SU-DHL-6 (cell line): ENCODE measurements at regions not wholly inside any gene's neighbourhood (a gene's known extent, or its start where the extent isn't known, plus 50 kb on each side); places are given as distances from the start of the nearest gene placed in this dataset.

Experiments used
- H2AFZ ChIP-seq: fragments of 200-600 bp; sonication (generic); 2 replicates; pipeline ENCODE4 v1.6.1; 2014; ENCODE audit warnings: low read depth, mild to moderate bottlenecking, moderate library complexity, mixed read lengths, antibody characterized with exemption, low read length; ENCODE audit not compliant: severe bottlenecking
- H3F3A ChIP-seq: fragments of 200-600 bp; shearing (Covaris generic); 2 replicates; pipeline ENCODE4 v1.6.0; 2016; ENCODE audit warnings: antibody characterized with exemption, mild to moderate bottlenecking; ENCODE audit not compliant: insufficient read depth
- H3K27ac ChIP-seq: fragments of 200-600 bp; sonication (generic); 2 replicates; pipeline ENCODE4 v1.5.1; 2016; ENCODE audit warnings: low read depth, mild to moderate bottlenecking, low read length, moderate library complexity, mixed read lengths
- H3K27me3 ChIP-seq: fragments of 200-600 bp; sonication (generic), shearing (Covaris generic); 2 replicates; pipeline ENCODE4 v1.6.0; 2014; ENCODE audit warnings: mild to moderate bottlenecking, low read length
- H3K36me3 ChIP-seq: fragments of 200-600 bp; sonication (generic); 2 replicates; pipeline ENCODE4 v1.6.1; 2014; ENCODE audit warnings: mild to moderate bottlenecking, low read length, mixed read lengths
- H3K4me2 ChIP-seq: fragments of 300-600, 200-600 bp; shearing (Covaris generic), sonication (generic); 2 replicates; pipeline ENCODE4 v1.6.0; 2014; ENCODE audit warnings: low read length, low read depth, mild to moderate bottlenecking; ENCODE audit not compliant: poor library complexity, severe bottlenecking
- H3K4me3 ChIP-seq: fragments of 200-600 bp; sonication (generic); 2 replicates; pipeline ENCODE4 v1.5.1; 2014; ENCODE audit warnings: antibody characterized with exemption, low read length, mild to moderate bottlenecking, mixed read lengths; ENCODE audit not compliant: insufficient read depth, poor library complexity, severe bottlenecking
- H3K79me2 ChIP-seq: fragments of 200-600 bp; sonication (generic); 2 replicates; pipeline ENCODE4 v1.6.1; 2014; ENCODE audit warnings: mild to moderate bottlenecking, low read length, moderate library complexity; ENCODE audit not compliant: insufficient read depth
- H3K9ac ChIP-seq: fragments of 200-600 bp; sonication (generic); 2 replicates; pipeline ENCODE4 v1.7.0; 2014; ENCODE audit warnings: mild to moderate bottlenecking, low read length
- H3K9me2 ChIP-seq: fragments of 200-600 bp; sonication (generic); replicated peaks from 2 replicates; pipeline ENCODE4 v1.6.1; 2014; ENCODE audit warnings: low read length; ENCODE audit not compliant: insufficient read depth
- H3K9me3 ChIP-seq: fragments of 200-600 bp; sonication (generic); 2 replicates; pipeline ENCODE4 v1.6.1; 2014; ENCODE audit warnings: low read length, mixed read lengths; ENCODE audit not compliant: insufficient read depth
- H4K20me1 ChIP-seq: fragments of 200-600 bp; sonication (generic); 2 replicates; pipeline ENCODE4 v1.6.1; 2014; ENCODE audit warnings: low read depth, mild to moderate bottlenecking, antibody characterized with exemption, low read length, moderate library complexity, mixed read lengths
- CTCF ChIP-seq: fragments of 200-600 bp; sonication (generic); IDR thresholded peaks from one replicate; pipeline ENCODE4 v1.5.1; 2017; ENCODE audit warnings: antibody characterized with exemption, mild to moderate bottlenecking, low read length, moderate library complexity; ENCODE audit not compliant: insufficient read depth, poor library complexity, severe bottlenecking
- EZH2phosphoT487 ChIP-seq: fragments of 200-600 bp; sonication (generic), shearing (Covaris generic); conservative IDR thresholded peaks from 2 replicates; pipeline ENCODE4 v1.6.1; 2018; ENCODE audit warnings: mild to moderate bottlenecking, antibody characterized with exemption, low read length, moderate library complexity, mixed read lengths

GRCh38 chr2:125397535-125398251, 1258.3 kb upstream of the GYPC start:
- H3K36me3 ChIP-seq, result no peaks in the 10 kb centered on the region
- no peak overlapping the region for H3K9ac ChIP-seq
- H3K79me2 ChIP-seq, result no peaks in the 10 kb centered on the region
- H3K27ac ChIP-seq, result no peak overlapping the region
- H4K20me1 ChIP-seq, result no peaks in the 10 kb centered on the region
- H3K4me3 ChIP-seq, result no peak overlapping the region
- H2AFZ ChIP-seq, result no peak overlapping the region
- no peaks in the 10 kb centered on the region for H3K9me2 ChIP-seq
- H3F3A ChIP-seq, result no peaks in the 10 kb centered on the region
- no peak for TF ChIP-seq CTCF
- no peak for TF ChIP-seq EZH2phosphoT487
- no peak overlapping the region for H3K4me2 ChIP-seq
- H3K27me3 ChIP-seq, result no peaks in the 10 kb centered on the region
- H3K9me3 ChIP-seq, result no peaks in the 10 kb centered on the region

GRCh38 chr2:125398738-125399524, 1257.0 kb upstream of the GYPC start:
- no peak overlapping the region for H3K9ac ChIP-seq
- no peak for TF ChIP-seq EZH2phosphoT487
- no peak for TF ChIP-seq CTCF
- no peak overlapping the region for H3K4me3 ChIP-seq
- no peak overlapping the region for H2AFZ ChIP-seq
- H3K4me2 ChIP-seq, result no peak overlapping the region
- H3K79me2 ChIP-seq, result no peaks in the 10 kb centered on the region
- no peaks in the 10 kb centered on the region for H3K36me3 ChIP-seq
- H3K9me2 ChIP-seq, result no peaks in the 10 kb centered on the region
- no peaks in the 10 kb centered on the region for H3K9me3 ChIP-seq
- no peaks in the 10 kb centered on the region for H4K20me1 ChIP-seq
- H3F3A ChIP-seq, result no peaks in the 10 kb centered on the region
- H3K27me3 ChIP-seq, result no peaks in the 10 kb centered on the region
- no peak overlapping the region for H3K27ac ChIP-seq

- no peak overlapping the region for H3K27ac ChIP-seq
- no peak overlapping the region for H2AFZ ChIP-seq
- no peaks in the 10 kb centered on the region for H3F3A ChIP-seq
- no peaks in the 10 kb centered on the region for H4K20me1 ChIP-seq
- H3K4me3 ChIP-seq, result no peak overlapping the region
- H3K27me3 ChIP-seq, result no peaks in the 10 kb centered on the region
- no peak overlapping the region for H3K9ac ChIP-seq
- TF ChIP-seq CTCF, result no peak
- TF ChIP-seq EZH2phosphoT487, result no peak
- H3K36me3 ChIP-seq, result no peaks in the 10 kb centered on the region
- H3K4me2 ChIP-seq, result no peak overlapping the region
- no peaks in the 10 kb centered on the region for H3K9me3 ChIP-seq
- no peaks in the 10 kb centered on the region for H3K9me2 ChIP-seq
- no peaks in the 10 kb centered on the region for H3K79me2 ChIP-seq
Measured at GRCh38 chr2:125405816-125406215, 1250.1 kb upstream of the GYPC start.
